ENCODE measurements at regions not wholly inside any gene's neighbourhood (a gene's known extent, or its start where the extent isn't known, plus 50 kb on each side); places are given as distances from the start of the nearest gene placed in this dataset.
A peak's percentile ranks its signal among the peaks of the same experiment; 100 is the strongest.
"Not testable (repeated sequence)": the region's sequence is repeated elsewhere in the genome, so short reads cannot be mapped to it uniquely, and the experiment has no call there.

DNA sequence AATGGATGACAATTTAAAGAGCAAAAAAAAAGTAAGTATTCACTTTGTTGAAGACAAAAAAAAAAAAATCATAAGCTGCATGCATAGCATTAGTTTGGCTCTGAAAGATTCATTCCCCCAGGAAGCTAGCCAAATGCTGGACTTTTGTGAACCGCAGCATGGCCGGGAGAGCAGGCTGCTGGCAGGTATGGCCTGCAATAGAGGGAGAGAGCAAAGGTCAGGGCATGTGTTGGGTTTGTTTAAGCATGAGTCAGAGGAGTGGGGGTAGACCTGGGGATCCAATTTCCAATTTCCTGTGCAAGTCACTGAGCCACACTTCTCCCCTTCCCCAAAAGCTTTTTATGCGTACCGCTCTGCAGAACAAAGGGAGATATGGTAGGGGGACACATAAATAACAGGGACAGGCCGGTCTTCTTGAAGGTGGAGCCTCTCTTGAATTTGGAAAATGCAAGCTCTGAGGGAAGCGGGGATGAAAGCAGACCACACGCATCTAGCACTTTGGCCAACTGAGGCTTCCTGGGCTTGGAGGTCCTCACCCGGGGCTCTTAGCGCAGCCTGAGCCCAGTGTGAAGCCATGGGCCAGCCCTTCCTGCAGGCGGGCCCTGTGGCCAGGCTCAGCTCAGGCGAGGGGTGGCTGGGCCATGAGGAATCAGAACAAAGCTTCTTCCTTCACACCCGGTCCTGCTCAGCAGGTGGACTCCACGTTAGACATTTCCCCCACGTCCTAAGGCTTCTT is 171.1 kb downstream of the TOMM20 start:
- DNase-seq: no peak
- peaks cover 63 to 68% of the 10 kb centered on the region in 2 donors for H3K4me1 Mint-ChIP-seq
- peak overlapping the region in 2 of 6 donors; percentile 18 to 49 for H3K27ac Mint-ChIP-seq
- no peaks in the 10 kb centered on the region for H3K9me3 Mint-ChIP-seq
- H3K27me3 Mint-ChIP-seq (ENCODE audit: low read depth in 3 of 3): peaks cover 0 to 4% (median 0%) of the 10 kb centered on the region in 3 donors
- H3K36me3 Mint-ChIP-seq: no peaks in the 10 kb centered on the region
- no peak overlapping the region for H3K4me3 Mint-ChIP-seq

DNA sequence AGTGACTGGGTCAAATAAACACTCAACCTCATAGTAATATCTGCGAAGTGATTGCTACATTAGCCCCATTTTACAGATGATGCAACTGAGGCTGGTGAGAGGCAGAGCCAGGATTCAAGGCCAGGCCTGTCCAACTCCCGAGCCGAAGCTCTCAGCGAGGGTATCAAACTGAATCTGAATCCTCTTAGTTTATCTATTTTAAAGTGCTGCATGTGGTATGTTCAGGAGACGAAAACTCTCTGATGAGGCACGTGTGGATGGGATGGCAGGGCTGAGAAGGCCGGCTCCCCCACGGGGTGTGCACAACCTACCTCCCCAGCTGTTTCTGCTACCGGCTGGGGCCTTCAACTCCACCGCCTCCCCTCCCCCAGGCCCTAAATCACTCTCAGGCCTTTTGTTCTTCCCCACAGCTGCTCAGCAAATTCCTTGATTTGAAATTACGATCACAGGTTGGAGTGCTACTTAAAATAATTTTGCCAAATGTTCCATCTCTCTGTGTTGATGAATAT is 171.8 kb downstream of the TOMM20 start:
- Mint-ChIP-seq H3K4me3 (no peak overlapping the region), H3K27ac (no peak overlapping the region), H3K4me1 (peaks cover 57 to 61% of the 10 kb centered on the region in 2 donors), H3K36me3 (no peaks in the 10 kb centered on the region), H3K9me3 (no peaks in the 10 kb centered on the region), H3K27me3 (ENCODE audit: low read depth in 3 of 3) (peaks cover 0 to 4% (median 0%) of the 10 kb centered on the region in 3 donors)
- DNase-seq: no peak

GRCh38 chr1:234955107-234955731 is 173.4 kb downstream of the TOMM20 start:
- Mint-ChIP-seq H3K4me3 (peak overlapping the region; percentile 40 to 73 (median 61)), H3K27ac (peak overlapping the region; percentile 85 to 94 (median 88)), H3K9me3 (no peaks in the 10 kb centered on the region), H3K4me1 (peaks cover 44 to 46% of the 10 kb centered on the region in 2 donors), H3K36me3 (no peaks in the 10 kb centered on the region), H3K27me3 (ENCODE audit: low read depth in 3 of 3) (peaks cover 0 to 4% (median 0%) of the 10 kb centered on the region in 3 donors)
- peak; percentile 22 to 30 (median 29) for DNase-seq

GRCh38 chr1:234954613-234955012 is 174.0 kb downstream of the TOMM20 start:
- peak overlapping the region; percentile 85 to 94 (median 88) for H3K27ac Mint-ChIP-seq
- H3K4me1 Mint-ChIP-seq: peaks cover 41% of the 10 kb centered on the region in 2 donors
- H3K4me3 Mint-ChIP-seq: peak overlapping the region; percentile 40 to 73 (median 61)
- no peak for DNase-seq
- no peaks in the 10 kb centered on the region for H3K9me3 Mint-ChIP-seq
- H3K27me3 Mint-ChIP-seq (ENCODE audit: low read depth in 3 of 3): peaks cover 0 to 4% (median 0%) of the 10 kb centered on the region in 3 donors
- H3K36me3 Mint-ChIP-seq: no peaks in the 10 kb centered on the region

DNA sequence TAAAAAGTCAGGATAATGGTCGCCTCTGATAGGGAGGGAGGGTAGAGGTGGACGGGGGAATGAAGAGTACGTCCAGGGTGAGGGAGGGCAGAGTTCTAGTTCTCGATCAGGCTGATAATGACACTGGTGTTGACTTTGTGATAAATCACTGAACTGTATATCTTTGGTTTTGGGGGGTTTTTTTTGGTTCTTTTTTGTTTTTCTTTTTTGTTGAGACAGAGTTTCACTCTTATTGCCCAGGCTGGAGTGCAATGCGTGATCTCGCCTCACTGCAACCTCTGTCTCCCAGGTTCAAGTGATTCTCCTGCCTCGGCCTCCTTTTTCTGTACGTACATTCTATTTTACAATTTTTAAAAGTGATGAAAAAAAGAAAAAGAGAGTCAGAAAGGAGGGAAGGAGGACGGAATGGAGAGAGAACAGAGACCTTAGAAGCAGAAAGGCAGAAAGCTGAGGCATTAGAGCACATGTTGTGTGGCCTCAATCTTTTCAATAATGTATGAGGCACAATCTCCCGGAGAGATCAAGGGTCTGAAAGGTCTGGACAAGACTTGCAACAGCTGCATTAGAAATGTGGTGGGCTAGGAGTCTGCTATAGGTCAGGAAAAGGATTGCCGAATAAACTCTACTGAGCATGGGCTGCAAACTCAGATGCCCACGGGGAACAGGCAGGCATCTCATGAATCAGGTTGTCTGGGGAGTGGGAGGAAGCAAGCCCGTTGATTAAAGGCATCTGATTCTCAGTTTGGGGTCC is 174.8 kb downstream of the TOMM20 start:
- peaks cover 0 to 7% (median 0%) of the 10 kb centered on the region in 6 donors for H3K9me3 Mint-ChIP-seq
- peaks cover 0 to 4% (median 0%) of the 10 kb centered on the region in 3 donors for H3K27me3 Mint-ChIP-seq (ENCODE audit: low read depth in 3 of 3)
- peaks cover 0 to 4% (median 3%) of the 10 kb centered on the region in 3 donors for H3K36me3 Mint-ChIP-seq
- H3K4me3 Mint-ChIP-seq: peak overlapping the region in 2 of 5 donors; percentile 30 to 47
- H3K27ac Mint-ChIP-seq: peak overlapping the region; percentile 23 to 94 (median 78)
- peaks cover 33 to 34% of the 10 kb centered on the region in 2 donors for H3K4me1 Mint-ChIP-seq
- no peak for DNase-seq

- no peak overlapping the region for H3K4me3 Mint-ChIP-seq
Observed at GRCh38 chr1:234950598-234950997, 178.0 kb downstream of the TOMM20 start.

DNA sequence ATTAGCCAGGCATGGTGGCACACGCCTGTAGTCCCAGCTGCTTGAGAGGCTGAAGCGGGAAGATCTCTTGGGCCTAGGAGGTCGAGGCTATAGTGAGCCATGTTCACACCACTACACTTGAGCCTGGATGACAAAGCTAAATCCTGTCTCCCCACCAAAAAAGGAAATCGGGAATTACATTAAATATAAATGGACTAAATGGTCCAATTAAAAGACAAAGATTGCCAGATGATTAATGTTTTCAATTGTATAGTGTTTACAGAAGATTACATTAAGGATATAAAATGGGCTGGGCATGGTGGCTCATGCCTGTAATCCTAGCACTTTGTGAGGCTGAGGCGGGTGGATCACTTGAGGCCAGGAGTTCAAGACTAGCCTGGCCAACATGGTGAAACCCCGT is 179.1 kb downstream of the TOMM20 start:
- H3K27ac Mint-ChIP-seq; H3K27me3 Mint-ChIP-seq (ENCODE audit: low read depth in 3 of 3); H3K9me3 Mint-ChIP-seq: not testable (repeated sequence)

More at GRCh38 chr1:234950598-234950997, 178.0 kb downstream of the TOMM20 start:
- Mint-ChIP-seq H3K27ac (no peak overlapping the region), H3K9me3 (peaks cover 0 to 7% (median 0%) of the 10 kb centered on the region in 6 donors), H3K4me1 (peaks cover 22 to 23% of the 10 kb centered on the region in 2 donors), H3K36me3 (peaks cover 0 to 4% (median 3%) of the 10 kb centered on the region in 3 donors), H3K27me3 (ENCODE audit: low read depth in 3 of 3) (peaks cover 0 to 6% (median 0%) of the 10 kb centered on the region in 3 donors)
- DNase-seq: no peak

DNA sequence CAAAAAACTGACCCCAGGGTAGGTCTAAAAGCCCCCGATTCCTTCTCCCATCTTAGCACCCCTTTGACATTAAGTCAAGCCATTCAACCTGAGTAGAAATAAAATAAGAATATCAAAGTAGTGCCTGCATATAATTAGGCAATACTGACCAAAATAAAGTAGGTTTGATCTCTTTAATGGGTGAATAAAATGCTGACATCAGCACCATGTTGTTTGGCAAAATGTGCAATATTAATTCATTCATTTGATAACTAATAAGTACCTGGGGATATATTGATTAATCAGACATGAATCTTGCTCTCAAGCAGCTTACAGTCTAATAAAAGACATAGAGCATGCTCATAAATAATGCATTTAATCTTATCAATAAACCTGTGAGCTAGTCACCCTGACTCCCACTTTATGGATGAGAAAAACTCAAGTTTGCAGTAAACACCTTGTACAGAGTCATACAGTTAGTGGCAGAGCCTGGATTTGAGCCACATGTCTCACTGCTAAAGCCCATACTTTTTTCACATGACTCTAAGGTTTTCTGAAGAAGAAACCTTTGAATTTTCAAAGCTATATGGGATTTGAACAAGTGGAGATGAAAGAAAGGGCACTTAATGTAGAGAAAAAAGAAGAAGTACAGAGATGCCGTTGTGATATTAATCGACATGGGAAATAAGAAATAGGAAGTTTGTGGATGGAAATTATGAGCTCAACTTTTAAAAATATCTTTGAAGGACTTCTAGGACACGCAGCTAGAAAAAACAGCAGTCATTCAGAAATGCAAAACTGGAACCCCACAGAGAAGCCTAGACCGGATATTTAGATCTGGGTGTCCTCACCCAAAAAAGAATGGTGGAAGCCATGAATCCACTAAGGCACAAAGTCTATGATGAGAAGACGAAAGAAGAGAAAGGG is 183.9 kb downstream of the TOMM20 start:
- Mint-ChIP-seq H3K36me3 (peaks cover 0 to 8% (median 3%) of the 10 kb centered on the region in 3 donors), H3K4me3 (no peak overlapping the region), H3K27ac (no peak overlapping the region), H3K4me1 (peaks cover 0 to 4% of the 10 kb centered on the region in 2 donors), H3K9me3 (peaks cover 0 to 7% (median 0%) of the 10 kb centered on the region in 6 donors), H3K27me3 (ENCODE audit: low read depth in 3 of 3) (peaks cover 0 to 3% (median 1%) of the 10 kb centered on the region in 3 donors)
- DNase-seq: no peak

More for the DNA sequence above, 179.1 kb downstream of the TOMM20 start:
- H3K4me1 Mint-ChIP-seq: peaks cover 12 to 16% of the 10 kb centered on the region in 2 donors
- DNase-seq, H3K36me3 Mint-ChIP-seq, H3K4me3 Mint-ChIP-seq: not testable (repeated sequence)

DNA sequence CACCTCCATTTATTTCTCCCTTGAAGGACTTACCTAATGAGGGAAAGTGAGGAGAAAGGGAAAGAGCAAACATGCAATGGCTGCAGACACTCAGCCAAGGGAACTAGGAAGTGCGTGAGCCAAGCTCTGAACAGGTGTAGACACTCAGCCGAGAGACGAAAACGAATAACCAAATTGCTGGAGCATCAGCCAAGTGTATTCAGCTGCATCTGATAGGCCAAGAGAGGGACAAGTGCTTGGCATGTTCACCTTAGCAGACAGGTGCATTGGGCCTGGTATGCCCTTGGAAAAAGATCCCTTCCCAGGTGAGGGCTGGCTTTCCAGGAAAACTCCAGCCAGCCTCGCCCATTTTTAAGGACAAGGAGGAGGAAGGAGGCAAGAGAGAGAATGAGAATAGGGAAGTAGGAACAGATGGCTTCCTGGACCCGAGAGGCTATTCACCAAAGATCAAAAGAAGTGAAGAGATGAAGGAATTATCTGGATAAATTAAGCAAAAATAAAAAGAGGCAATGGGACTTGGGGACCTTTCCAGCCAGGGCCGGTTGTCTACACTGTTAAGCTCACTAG is 184.7 kb downstream of the TOMM20 start:
- no peak overlapping the region for H3K27ac Mint-ChIP-seq
- no peak for DNase-seq
- H3K4me1 Mint-ChIP-seq: peaks cover 0 to 4% of the 10 kb centered on the region in 2 donors
- H3K9me3 Mint-ChIP-seq: peaks cover 0 to under 1% (median 0%) of the 10 kb centered on the region in 6 donors
- H3K36me3 Mint-ChIP-seq: peaks cover 0 to 5% (median 0%) of the 10 kb centered on the region in 3 donors
- H3K27me3 Mint-ChIP-seq (ENCODE audit: low read depth in 3 of 3): peaks cover 0 to 3% (median 1%) of the 10 kb centered on the region in 3 donors
- no peak overlapping the region for H3K4me3 Mint-ChIP-seq

DNA sequence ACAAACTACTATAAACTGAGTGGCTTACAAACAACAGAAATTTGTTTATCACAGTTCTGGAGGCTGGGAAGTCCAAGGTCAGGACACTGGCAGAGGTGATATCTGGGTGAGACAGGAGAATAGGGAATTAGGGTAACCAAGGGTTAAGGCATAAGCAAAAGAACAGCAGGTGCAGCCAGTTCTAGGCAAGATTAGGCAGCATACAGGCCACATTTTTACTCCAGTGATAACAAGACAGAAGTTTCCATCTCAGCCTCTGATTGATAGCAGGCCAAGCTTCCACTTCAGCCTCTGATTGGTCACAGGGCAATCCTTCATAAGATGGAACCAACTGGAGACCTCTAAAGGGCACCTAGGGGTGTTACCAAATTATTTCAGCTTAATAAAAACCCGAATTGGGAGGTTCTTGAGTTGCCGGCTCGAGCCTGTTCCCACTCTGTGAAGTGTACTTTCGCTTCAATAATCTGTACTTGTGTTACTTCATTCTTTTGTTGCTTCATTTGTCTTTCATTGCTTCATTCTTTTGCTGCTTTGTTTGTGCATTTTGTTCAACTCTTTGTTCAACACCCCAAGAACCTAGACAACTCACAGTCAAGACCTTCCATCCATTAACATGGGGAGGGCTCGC is 185.6 kb downstream of the TOMM20 start:
- Mint-ChIP-seq H3K36me3 (peaks cover 0 to 4% (median 0%) of the 10 kb centered on the region in 3 donors), H3K4me1 (peaks cover 0 to 4% of the 10 kb centered on the region in 2 donors), H3K27me3 (ENCODE audit: low read depth in 3 of 3) (peaks cover 0 to 3% (median 1%) of the 10 kb centered on the region in 3 donors), H3K4me3 (no peak overlapping the region), H3K9me3 (no peaks in the 10 kb centered on the region), H3K27ac (no peak overlapping the region)
- no peak for DNase-seq

- Mint-ChIP-seq H3K4me1 (peaks cover 0 to 4% of the 10 kb centered on the region in 2 donors), H3K9me3 (no peaks in the 10 kb centered on the region), H3K4me3 (no peak overlapping the region), H3K27me3 (ENCODE audit: low read depth in 3 of 3) (peaks cover 0 to 2% (median 1%) of the 10 kb centered on the region in 3 donors), H3K36me3 (peaks cover 0 to 4% (median 0%) of the 10 kb centered on the region in 3 donors), H3K27ac (no peak overlapping the region)
- no peak for DNase-seq
Observed at GRCh38 chr1:234942012-234942332, 186.7 kb downstream of the TOMM20 start.

- DNase-seq: no peak
- H3K4me1 Mint-ChIP-seq: peaks cover 0 to 4% of the 10 kb centered on the region in 2 donors
- H3K9me3 Mint-ChIP-seq: no peaks in the 10 kb centered on the region
- no peak overlapping the region for H3K4me3 Mint-ChIP-seq
- H3K27me3 Mint-ChIP-seq (ENCODE audit: low read depth in 3 of 3): peaks cover 0 to 2% (median 1%) of the 10 kb centered on the region in 3 donors
- peaks cover 0 to 4% (median 0%) of the 10 kb centered on the region in 3 donors for H3K36me3 Mint-ChIP-seq
- H3K27ac Mint-ChIP-seq: no peak overlapping the region
Observed at GRCh38 chr1:234941321-234942011, 187.2 kb downstream of the TOMM20 start.
